ENCODE measurements at regions not wholly inside any gene's neighbourhood (a gene's known extent, or its start where the extent isn't known, plus 50 kb on each side); places are given as distances from the start of the nearest gene placed in this dataset.

DNA sequence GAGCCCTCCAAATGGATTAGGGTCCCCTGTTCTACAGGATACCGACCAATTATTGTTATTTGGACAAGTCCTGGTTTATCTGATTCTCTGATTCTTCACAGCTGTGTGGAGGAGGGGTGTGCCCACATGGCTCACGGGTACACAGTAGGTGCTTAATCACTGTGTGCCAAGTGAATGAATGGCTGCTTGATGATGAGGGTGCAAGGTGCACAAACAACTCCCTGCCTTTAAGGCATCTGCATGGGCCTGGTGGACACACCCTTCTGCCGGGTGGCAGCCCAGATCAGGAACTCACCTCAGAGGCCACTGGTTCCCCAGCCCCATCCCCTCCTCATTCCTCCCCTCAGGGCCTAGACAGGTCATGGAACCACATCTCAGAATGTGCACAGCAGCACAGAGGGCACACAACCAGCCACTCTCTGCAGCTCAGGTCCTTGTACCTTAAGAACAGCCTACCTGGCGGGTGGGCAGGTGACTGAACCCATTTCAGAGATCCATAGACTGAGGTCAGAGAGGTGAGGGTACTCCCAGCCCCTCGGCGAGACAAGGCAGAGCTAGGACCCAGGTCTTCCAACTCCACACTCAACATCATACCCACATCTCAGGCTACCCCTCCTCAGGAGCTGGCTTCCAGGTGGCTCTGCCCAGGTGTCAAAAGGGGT is 50.3 kb downstream of the SHANK2 start:
- no peak for DNase-seq (ENCODE audit: low read depth)

DNA sequence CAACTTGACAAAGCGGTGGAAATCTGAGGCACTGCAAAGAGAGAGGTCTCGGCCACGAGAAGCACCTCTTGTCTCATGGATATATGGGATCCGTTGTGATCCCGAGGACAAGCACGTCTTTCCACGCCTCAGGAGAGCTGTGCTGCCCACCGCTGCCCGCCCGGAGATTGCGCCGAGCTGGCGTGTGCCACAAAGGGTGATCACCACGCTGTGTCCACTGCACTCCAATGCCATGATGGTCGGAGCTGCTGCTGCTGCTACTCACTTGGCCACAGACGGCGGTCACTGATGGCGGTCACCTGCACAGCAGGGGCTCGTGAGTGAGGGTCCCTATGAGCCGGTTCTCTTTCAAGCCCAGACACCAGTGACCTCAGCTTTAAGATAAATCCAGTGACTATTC is 51.1 kb downstream of the SHANK2 start:
- DNase-seq (ENCODE audit: low read depth), result no peak

DNA sequence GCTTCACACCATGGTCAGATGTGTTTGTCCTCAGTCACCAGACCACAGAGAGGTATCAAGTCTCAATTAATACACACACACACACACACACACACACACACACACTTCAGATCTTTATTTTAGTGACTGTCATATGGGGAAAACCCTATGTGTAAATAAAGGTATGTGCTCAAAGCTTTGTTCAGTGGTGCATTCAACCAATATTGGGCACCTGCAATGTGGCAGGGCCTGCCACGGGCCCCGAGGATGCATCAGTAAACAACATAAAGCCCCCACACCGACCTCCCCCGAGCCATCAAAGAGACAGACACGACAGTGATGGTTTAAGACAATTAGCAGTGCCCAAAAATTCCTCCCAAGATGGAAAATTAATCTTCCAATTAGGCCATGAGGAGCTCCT is 51.6 kb downstream of the SHANK2 start:
- no peak for DNase-seq (ENCODE audit: low read depth)

DNA sequence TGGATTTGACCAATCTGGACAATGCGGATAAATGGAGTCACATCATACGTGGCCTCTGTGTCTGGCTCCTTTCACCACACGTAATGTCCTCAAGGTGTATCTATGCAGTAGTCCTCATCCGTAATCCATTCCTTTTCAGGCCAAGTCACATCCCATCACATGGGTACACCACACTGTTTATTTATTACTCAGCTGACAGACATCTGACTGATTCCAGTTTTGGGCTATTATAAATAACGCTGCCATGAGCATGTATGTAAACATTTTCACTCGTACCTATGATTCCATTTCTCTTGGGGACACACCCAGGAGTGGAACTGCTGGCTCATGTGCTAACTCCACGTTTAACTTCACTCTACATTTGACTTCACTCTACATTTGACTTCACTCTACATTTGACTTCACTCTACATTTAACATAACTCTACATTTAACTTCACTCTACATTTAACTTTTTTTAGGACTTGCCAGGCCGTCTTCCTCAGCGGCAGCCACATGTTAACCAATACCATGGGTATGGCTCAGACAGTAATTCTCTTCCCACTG is 52.1 kb downstream of the SHANK2 start:
- no peak for DNase-seq (ENCODE audit: low read depth)

DNA sequence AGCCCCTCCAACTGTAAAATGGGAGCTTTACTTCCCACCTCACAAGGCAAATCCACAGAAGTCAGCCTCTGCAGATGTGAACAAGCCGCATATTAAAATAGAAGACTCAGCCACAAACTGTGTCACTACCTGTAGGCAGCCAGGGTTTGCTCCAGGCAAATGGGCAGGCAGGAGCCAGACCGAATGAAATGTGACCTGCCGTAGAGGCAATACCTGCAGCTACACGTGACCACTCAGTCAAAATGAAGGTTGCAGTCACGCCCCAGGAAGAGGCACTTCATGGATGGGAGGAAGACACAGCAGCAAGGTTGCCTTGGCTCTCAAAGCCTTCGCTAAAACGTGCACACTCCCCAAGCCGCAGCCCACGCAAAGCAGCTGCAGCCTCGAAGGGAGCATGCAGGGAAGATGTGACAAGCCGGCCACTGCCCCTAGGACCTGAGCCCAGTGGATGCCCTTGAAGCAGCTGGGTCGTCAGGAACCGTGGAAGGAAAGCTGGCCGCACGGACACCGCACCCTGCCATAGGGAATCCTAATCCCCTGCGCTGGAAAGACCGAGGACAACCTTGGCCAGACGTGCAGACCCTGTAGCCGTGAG is 53.1 kb downstream of the SHANK2 start:
- no peak for DNase-seq (ENCODE audit: low read depth)

DNA sequence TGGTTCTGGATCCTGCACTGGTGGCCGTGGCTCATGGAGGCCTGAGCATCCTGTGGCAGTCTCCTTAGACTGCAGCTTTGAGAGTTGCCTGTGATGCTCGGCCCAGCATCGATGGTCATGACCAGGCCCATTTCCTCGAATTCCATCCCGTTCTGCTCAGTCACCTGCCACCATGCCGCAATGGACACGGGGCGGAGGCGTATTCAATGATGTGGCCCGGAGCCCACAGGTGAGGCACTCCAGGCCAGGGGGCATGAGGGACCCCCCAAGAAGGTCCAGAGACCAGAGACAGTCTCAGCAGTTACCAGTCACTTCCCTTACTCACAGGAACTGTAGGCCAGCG is 53.6 kb downstream of the SHANK2 start:
- no peak for DNase-seq (ENCODE audit: low read depth)

DNA sequence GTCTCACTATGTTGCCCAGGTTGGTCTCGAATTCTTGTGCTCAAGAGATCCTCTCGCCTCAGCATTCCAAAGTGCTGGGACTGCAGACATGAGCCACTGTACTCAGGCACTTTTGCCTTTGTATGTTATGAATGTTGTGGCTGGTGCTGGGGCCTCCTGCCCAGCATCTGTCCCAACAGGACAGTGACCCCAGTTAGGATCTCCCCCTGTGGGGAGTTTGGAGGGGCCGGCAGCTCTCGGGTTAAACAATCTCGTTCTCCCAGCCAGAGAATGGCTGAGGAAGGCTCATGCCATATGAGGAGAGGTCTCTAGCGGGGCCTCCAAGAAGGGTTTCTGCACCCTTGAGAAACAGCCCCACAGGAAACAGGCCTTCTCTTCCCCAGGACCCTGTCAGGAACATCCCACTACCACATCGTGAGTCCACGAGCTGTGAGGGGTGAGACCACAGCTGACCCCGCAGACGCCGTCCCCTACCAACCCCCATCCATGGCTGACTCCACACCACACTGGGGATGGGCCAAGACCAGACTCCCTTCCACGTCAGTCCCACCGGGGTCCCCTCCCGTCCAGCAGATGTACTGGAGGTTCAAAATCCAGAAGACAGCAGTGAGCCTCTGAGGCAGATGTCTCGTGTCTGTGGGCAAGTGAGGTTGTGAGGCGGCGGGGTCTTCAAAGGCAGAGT is 54.1 kb downstream of the SHANK2 start:
- DNase-seq (ENCODE audit: low read depth), result no peak

DNA sequence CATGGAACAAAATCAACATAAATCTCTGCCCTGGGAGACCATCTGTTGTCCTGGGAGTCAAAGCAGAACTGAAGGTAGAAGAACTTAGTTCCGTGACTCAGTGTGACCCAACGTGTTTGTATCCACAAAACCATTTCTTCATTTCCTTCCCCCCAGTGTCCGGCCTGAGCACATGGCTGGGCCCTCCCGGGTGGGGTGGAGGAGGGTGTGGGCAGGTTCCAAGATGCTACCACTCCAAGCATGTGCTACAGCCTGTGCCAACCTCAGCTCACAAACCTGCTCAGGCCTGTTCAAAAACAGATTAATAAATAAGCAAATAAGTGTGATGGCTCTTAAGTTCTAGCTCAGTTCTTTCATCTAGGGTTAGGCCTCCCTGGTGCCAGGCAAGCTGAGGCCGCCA is 55.3 kb downstream of the SHANK2 start:
- DNase-seq (ENCODE audit: low read depth), result no peak

DNA sequence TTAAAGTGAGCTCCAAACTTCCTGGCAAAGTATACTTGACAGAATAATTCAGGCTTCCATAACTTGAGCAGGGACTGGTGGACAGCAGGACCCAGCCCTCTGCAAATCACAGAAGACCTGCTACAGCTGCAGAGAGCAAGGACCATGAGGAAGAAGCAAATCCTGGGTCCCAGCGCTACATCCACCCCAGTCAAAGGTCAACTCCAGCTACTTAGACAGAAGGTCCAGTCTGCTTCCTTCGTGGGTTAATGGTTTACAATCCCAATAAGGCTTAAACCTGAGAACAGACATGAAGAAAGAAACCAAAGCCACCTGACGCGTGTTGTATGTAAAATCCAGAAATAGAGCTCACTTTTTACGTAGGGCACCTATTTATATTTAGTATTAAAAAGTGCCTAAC is 57.7 kb downstream of the SHANK2 start:
- no peak for DNase-seq (ENCODE audit: low read depth)

DNA sequence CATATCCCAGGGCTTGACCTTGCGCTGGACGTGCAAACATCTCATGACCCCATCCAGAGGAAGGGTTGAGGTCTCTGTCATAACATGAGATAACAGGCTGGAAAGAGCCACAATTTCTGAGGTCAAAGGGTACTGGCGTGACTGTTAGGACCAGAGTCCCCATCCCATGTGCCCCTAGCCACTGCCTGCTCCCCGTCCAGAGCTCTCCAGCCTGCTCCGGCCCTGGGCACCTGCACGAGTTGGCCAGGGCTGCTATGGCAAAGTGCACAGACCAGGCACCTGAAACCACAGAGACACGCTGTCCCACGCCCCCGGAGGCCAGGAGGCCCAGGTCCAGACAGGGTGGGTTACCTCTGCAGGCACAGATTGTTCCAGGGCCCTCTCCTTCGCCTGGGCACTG is 58.9 kb downstream of the SHANK2 start:
- DNase-seq (ENCODE audit: low read depth), result no peak

DNA sequence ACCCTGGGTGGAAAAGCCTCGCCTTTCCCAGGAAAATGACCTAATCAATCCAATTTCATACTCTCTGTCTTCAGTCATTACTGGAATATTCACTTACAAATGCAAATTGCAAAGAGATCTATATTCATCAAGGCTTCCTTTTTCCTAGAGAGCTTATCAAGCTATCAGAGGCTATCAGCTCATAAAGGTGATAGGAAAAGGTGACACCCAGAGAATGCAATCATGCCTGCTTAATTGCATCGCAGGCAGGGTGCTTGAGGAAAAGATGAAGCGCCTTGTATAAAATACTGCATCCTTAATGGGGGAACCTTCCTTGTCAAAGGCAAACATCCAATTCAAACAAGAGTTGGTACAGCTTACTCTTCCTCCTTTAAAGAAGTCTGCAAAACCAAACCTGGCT is 59.7 kb downstream of the SHANK2 start:
- DNase-seq (ENCODE audit: low read depth), result no peak

DNA sequence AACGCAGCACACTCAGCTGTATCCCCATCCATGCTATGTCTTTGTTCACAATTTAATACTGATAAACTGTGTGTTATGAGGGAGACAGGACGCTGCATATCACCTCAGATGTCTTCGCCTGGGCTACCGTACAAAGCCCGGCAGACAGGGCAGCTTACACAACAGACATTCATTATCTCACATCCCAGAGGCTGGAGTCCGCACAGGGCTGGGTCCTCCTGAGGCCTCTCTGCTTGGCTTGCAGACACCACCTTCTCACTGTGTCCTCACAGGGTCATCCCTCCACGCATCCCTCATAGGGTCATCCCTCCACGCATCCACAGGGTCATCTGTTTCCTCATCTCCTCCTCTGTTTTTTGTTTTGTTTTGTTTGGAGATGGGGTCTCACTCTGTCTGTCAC is 61.2 kb downstream of the SHANK2 start:
- DNase-seq (ENCODE audit: low read depth), result no peak

DNA sequence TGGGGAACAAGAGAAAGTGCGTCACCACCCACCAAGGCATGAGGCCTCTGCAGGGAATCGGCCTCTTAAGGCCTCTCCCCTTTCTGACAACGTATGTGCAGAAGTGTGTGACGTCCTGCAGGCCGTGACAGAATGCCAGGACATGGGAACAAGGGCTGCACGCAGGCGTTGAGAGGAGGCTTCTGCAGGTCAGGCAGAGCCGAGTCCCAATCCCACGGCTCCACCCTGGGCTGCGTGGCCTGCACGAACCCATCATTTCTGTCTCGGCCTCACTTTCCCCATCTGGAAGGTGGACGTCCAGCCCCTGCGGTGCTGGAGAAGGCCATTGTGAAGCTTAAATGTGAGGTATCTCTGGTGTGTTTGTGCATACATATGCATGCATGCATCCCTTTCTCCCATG is 61.8 kb downstream of the SHANK2 start:
- no peak for DNase-seq (ENCODE audit: low read depth)

DNA sequence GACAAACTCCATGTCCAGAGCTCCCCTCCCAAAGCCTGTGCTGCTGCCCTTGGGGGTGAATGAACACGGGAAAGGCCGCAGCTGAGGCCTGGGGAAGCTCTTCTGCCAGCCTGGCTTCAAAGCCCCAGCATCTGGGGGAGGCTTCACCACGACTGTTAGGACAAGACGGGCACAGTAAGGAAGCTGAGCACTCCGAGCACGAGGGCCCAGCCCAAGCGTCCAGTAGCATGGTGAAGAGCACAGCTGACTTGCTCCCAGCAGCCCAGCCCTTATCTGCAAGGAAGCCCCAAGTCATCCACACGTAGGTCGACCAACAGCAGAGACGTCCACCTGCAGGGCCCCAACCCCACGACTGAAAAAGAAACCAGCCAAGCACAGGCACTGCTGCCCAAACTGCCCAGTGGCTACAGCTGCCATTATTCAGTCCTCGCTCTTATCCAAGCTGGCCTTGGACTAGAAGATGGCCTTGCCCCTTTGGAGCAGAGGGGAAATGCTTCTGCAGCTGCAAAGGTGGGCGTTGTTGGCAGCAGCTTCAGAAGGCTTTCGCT is 62.5 kb downstream of the SHANK2 start:
- DNase-seq (ENCODE audit: low read depth), result no peak

DNA sequence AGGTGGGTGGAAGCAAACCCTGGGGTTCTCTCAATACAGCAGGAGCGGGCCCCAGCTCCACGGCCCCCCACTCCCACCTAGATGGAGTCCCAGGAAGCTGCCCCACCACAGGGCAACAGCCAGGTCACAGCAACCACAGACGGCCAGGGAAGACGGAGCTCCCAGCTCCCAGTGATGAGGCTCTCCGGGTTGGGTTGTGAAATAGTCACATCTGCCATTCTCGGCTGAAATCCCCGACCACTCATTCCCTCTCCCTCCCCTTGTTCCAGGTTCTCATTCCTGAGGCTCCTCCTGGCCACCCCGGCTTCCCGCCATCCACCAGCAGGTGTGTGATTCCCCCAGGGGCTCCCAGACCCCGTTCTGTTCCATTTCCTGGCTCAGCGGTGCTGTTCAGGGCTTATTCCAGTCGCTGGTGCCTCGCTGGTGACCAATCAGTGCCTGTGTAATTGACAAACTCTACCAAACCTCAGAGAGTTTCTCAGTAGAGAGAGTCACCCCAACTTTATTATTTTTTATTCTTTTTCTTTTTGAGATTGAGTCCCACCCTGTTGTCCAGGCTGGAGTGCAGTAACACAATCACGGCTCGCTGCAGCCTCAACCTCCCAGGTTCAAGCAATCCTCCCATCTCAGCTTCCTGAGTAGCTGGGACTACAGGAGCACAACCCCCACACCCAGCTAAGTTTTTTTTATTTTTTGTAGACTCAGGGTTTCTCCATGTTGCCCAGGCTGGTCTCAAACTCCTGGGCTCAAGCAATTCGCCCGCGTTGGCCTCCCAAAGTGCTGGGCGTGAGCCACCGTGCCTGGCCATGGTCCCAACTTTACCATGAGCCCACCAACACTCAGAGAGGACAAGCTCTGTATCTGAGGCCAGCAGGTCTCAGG is 63.2 kb downstream of the SHANK2 start:
- no peak for DNase-seq (ENCODE audit: low read depth)

DNA sequence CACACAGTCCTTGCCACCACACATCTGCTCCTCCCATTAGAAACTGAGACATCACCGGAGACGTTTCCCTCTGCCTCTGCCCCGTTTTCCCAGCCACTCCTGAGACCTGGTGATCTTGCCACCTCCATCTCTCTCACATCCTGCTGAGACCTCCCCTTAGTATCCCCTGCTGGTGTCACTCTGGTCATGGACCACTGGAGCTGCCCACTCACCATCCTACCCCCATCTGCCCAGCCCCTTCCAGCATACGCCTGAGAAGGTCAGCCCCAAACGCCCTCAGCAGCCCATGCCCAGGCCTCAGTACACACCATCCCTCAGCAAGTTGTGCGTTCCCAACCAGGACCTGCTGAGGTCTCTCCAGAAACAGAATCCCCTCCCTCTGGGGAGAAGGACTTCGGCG is 64.3 kb downstream of the SHANK2 start:
- DNase-seq (ENCODE audit: low read depth), result no peak

DNA sequence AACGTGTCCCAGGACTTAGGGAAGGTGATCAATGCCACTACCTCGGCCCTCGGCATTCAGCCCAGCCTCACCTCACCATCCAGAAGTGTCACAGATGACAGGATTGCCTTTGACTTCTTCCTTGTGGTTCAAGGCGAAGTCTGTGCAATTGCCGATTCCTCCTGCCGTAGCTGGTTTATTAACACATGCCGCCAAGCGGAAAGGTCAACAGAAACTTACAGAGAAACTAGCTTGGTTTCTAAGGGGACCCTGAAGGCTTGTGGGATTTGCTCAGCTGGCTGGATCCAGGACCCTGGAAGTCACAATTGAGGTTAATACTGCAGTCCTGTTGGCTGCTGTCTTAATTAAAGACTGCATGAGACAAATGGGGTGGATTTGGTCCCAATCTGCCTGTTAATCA is 65.6 kb downstream of the SHANK2 start:
- DNase-seq (ENCODE audit: low read depth), result no peak

DNA sequence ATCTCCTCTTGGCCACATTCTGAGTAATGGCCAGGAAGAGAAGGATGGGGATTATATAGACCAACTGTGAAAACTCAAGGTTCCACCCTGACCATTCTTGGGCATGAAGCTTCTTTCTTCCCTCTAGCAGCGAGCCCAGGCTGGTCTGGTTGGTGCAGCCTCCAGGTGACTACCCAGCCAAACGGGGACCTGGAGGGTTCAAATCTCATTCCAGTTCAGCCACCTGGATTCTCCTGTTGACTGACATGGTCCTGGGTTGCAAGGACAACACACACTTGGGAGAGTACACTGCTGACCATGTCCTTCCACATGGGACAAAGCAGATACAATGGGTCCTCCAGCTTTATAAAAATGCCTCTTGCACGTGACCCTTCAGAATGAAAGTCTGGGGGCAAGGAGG is 67.0 kb downstream of the SHANK2 start:
- DNase-seq (ENCODE audit: low read depth), result no peak

DNA sequence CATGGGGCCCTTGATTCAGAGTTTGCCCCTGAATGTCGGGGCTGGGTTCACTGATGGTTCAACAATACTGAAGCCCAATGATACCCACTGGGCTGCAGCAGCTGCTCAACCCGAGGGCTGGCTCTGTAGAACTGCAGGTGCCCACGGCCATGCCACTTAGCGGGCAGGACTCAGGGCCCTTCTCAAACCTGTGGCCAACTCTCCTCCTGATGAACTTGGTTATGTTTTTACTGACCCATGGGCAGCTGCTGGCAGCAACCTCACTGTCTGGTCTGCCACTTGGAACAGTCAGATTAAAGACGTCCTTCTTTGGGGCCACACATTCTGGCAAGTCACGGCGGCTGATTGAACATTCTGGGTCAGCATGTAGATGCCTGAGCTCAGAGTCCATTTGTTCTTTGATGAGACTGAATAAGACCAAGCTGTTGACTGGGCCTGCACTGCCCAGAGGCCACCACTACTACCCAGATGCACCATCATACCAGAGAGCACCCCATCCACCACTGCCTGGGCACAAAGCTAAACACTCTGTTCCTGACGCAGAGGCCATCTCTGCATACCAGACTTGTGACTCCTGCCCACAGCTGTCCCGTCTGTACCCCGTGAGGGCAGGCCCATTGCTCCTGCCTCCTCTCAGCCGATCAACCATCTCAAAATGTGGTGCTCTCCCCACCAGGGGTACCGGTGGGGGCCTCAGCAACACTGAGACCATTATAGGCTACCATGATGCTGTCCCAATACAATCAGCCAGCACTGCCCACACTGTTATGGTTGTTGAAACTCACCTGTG is 67.8 kb downstream of the SHANK2 start:
- DNase-seq (ENCODE audit: low read depth), result no peak

DNA sequence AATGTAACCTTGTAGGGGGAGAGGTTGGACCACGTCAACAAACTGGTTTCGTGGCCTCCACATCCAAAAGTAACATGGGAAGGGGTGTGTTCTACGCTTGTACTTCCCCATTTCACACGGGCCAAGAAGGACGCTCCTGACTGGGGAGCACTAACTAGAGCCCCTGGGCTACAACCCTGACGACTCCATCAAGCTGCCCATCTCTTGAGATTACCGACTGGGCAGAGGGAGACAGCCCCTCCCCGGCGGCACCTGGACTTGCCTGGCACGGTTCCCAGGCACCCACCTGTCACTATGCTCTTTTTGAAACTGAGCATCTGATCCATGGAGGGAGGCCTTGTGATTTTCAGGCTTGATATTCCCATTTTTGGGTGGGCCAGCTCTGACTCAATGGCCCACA is 68.5 kb downstream of the SHANK2 start:
- no peak for DNase-seq (ENCODE audit: low read depth)
